SK-N-SH (cell line): ENCODE measurements at regions not wholly inside any gene's neighbourhood (a gene's known extent, or its start where the extent isn't known, plus 50 kb on each side); places are given as distances from the start of the nearest gene placed in this dataset.

ENCODE experiments used
- CTCF ChIA-PET: fragments of 300-600, 350-600 bp; formaldehyde crosslinking; extraction: SDS; loops from one replicate; lab custom pipeline; 2021; lab: Yijun Ruan, JAX
- POLR2A ChIA-PET: fragments of 350-600 bp; sonication (Branson Sonifier 250); formaldehyde crosslinking; extraction: SDS; loops from one replicate; lab custom pipeline; 2020; ENCODE audit warnings: antibody characterized with exemption, inconsistent platforms; lab: Yijun Ruan, JAX
- DNase-seq: peaks from one replicate; pipeline ENCODE4 v3.0.0; 2012
- H2AFZ ChIP-seq: fragments of 200-600 bp; sonication (generic); 2 replicates; pipeline ENCODE4 v1.8.1; 2016; ENCODE audit warnings: antibody characterized with exemption, mild to moderate bottlenecking, low read depth
- H3F3A ChIP-seq: fragments of 200-600 bp; sonication (generic); replicated peaks from 2 replicates; pipeline ENCODE3; 2016; ENCODE audit warnings: antibody characterized with exemption, mild to moderate bottlenecking; ENCODE audit not compliant: insufficient read depth
- H3K27ac ChIP-seq, 2 experiments: fragments of 200-500 bp in 1 of 2; fragments of 200-600 bp in 1 of 2; sonication (Bioruptor generic) in 1 of 2; sonication (generic), shearing (Covaris generic) in 1 of 2; 2 replicates each; pipeline versions ENCODE4 v1.5.1 to v1.6.1; 2014 to 2016; ENCODE audit warnings: low read depth in 2 of 2, inconsistent platforms in 1 of 2, low read length in 1 of 2, mild to moderate bottlenecking in 1 of 2, mixed read lengths in 1 of 2
- H3K27me3 ChIP-seq: fragments of 200-600 bp; sonication (generic), shearing (Covaris generic); 2 replicates; pipeline ENCODE4 v1.6.1; 2016; ENCODE audit warnings: mixed run types; ENCODE audit not compliant: insufficient read depth
- H3K36me3 ChIP-seq, 2 experiments: fragments of 200-500 bp in 1 of 2; fragments of 200-600 bp in 1 of 2; sonication (Bioruptor generic) in 1 of 2; sonication (generic) in 1 of 2; replicated peaks in 1 of 2; 2 replicates each; pipeline versions ENCODE3 to v1.5.1; 2014 to 2016; ENCODE audit warnings: low read length in 1 of 2, mild to moderate bottlenecking in 1 of 2; ENCODE audit not compliant: insufficient read depth in 2 of 2, control insufficient read depth in 1 of 2
- H3K4me1 ChIP-seq, 2 experiments: fragments of 200-500 bp in 1 of 2; fragments of 200-600 bp in 1 of 2; sonication (Bioruptor generic) in 1 of 2; sonication (generic), shearing (Covaris generic) in 1 of 2; 2 replicates each; pipeline versions ENCODE4 v1.5.1 to v1.6.1; 2014 to 2016; ENCODE audit warnings: low read depth in 1 of 2, low read length in 1 of 2, mixed run types in 1 of 2; ENCODE audit not compliant: insufficient read depth in 2 of 2, control insufficient read depth in 1 of 2
- H3K4me2 ChIP-seq: fragments of 200-600 bp; sonication (generic), shearing (Covaris generic); 2 replicates; pipeline ENCODE4 v1.6.1; 2017; ENCODE audit warnings: mixed run types
- H3K4me3 ChIP-seq, 2 experiments: fragments of 200-500 bp in 1 of 2; fragments of 200-600 bp in 1 of 2; sonication (Bioruptor generic) in 1 of 2; sonication (generic), shearing (Covaris generic) in 1 of 2; 2 replicates each; pipeline versions ENCODE4 v1.5.1 to v1.8.1; 2014 to 2016; ENCODE audit warnings: low read depth in 2 of 2, inconsistent platforms in 1 of 2, low read length in 1 of 2, mild to moderate bottlenecking in 1 of 2, mixed read lengths in 1 of 2, moderate library complexity in 1 of 2
- H3K79me2 ChIP-seq: fragments of 200-600 bp; sonication (generic); 2 replicates; pipeline ENCODE4 v1.8.1; 2017; ENCODE audit warnings: mild to moderate bottlenecking; ENCODE audit not compliant: insufficient read depth
- H3K9ac ChIP-seq: fragments of 200-600 bp; sonication (generic); 2 replicates; pipeline ENCODE4 v1.6.1; 2017; ENCODE audit warnings: mixed run types
- H3K9me2 ChIP-seq: fragments of 200-600 bp; sonication (generic); 2 replicates; pipeline ENCODE4 v1.6.1; 2017; ENCODE audit warnings: mixed run types
- H3K9me3 ChIP-seq: fragments of 200-600 bp; sonication (generic); 2 replicates; pipeline ENCODE4 v1.6.1; 2017; ENCODE audit warnings: mixed run types, mild to moderate bottlenecking, moderate library complexity
- H4K20me1 ChIP-seq: fragments of 200-600 bp; sonication (generic); 2 replicates; pipeline ENCODE4 v1.6.1; 2017; ENCODE audit warnings: mild to moderate bottlenecking, mixed run types; ENCODE audit not compliant: insufficient read depth
- CHD2 ChIP-seq: fragments of 150-350 bp; IDR thresholded peaks from 2 replicates; pipeline ENCODE4 v1.6.1; 2018; ENCODE audit warnings: low read length; ENCODE audit not compliant: partially characterized antibody
- CTCF ChIP-seq: fragments of 200-600 bp; sonication (generic); IDR thresholded peaks from 2 replicates; pipeline ENCODE4 v1.6.1; 2017; ENCODE audit warnings: antibody characterized with exemption, mild to moderate bottlenecking, moderate library complexity
- ELF1 ChIP-seq: IDR thresholded peaks from 2 replicates; pipeline ENCODE4 v1.4.0; 2012
- EP300 ChIP-seq, 2 experiments: IDR thresholded peaks; 2 replicates each; pipeline versions ENCODE4 v1.4.0 to v1.6.1; 2012; ENCODE audit warnings: borderline replicate concordance in 1 of 2, low read depth in 1 of 2, low read length in 1 of 2
- EZH2phosphoT487 ChIP-seq: fragments of 200-600 bp; sonication (generic); IDR thresholded peaks from 2 replicates; pipeline ENCODE4 v1.6.1; 2017; ENCODE audit warnings: low read depth, mixed run types, mild to moderate bottlenecking, antibody characterized with exemption, moderate library complexity, borderline replicate concordance
- FOXJ3 ChIP-seq: sonication (generic); formaldehyde crosslinking; IDR thresholded peaks from 2 replicates; pipeline ENCODE4 v1.5.1; 2020; ENCODE audit warnings: mild to moderate bottlenecking, missing genetic modification reagents
- GABPA ChIP-seq: IDR thresholded peaks from 2 replicates; pipeline ENCODE4 v1.4.0; 2012; ENCODE audit warnings: low read depth, mild to moderate bottlenecking
- GATA2 ChIP-seq: sonication (generic); formaldehyde crosslinking; IDR thresholded peaks from 2 replicates; pipeline ENCODE4 v1.5.0; 2020; ENCODE audit warnings: mild to moderate bottlenecking, missing genetic modification reagents
- MAX ChIP-seq: IDR thresholded peaks from 2 replicates; pipeline ENCODE4 v1.4.0; 2012; ENCODE audit warnings: low read depth
- MEF2A ChIP-seq: IDR thresholded peaks from 2 replicates; pipeline ENCODE4 v1.4.0; 2012; ENCODE audit warnings: low read depth, borderline replicate concordance
- NRF1 ChIP-seq: IDR thresholded peaks from 2 replicates; pipeline ENCODE4 v1.6.1; 2012; ENCODE audit warnings: low read depth, mild to moderate bottlenecking, low read length
- POLR2AphosphoS5 ChIP-seq: IDR thresholded peaks from 2 replicates; pipeline ENCODE4 v1.6.1; 2012; ENCODE audit warnings: low read depth, low read length
- RAD21 ChIP-seq: IDR thresholded peaks from 2 replicates; pipeline ENCODE4 v1.6.1; 2012; ENCODE audit warnings: mild to moderate bottlenecking, low read length
- SIN3A ChIP-seq: IDR thresholded peaks from 2 replicates; pipeline ENCODE4 v1.6.1; 2012; ENCODE audit warnings: low read depth, mild to moderate bottlenecking, low read length, moderate library complexity, borderline replicate concordance
- TAF1 ChIP-seq: IDR thresholded peaks from 2 replicates; pipeline ENCODE4 v1.6.1; 2012; ENCODE audit warnings: low read depth, mild to moderate bottlenecking, low read length, moderate library complexity, borderline replicate concordance
- TCF12 ChIP-seq: IDR thresholded peaks from 2 replicates; pipeline ENCODE4 v1.4.0; 2012
- USF1 ChIP-seq: IDR thresholded peaks from 2 replicates; pipeline ENCODE4 v1.4.0; 2012; ENCODE audit warnings: low read depth, borderline replicate concordance
- USF2 ChIP-seq: fragments of 150-350 bp; IDR thresholded peaks from 2 replicates; pipeline ENCODE4 v1.6.1; 2017; ENCODE audit warnings: antibody characterized with exemption, low read length, low read depth, borderline replicate concordance
- YY1 ChIP-seq: IDR thresholded peaks from 2 replicates; pipeline ENCODE4 v1.4.0; 2012; ENCODE audit warnings: low read depth, mild to moderate bottlenecking
- ZBTB33 ChIP-seq: IDR thresholded peaks from 2 replicates; pipeline ENCODE4 v1.4.0; 2012; ENCODE audit warnings: low read depth, borderline replicate concordance
- WGBS: methylation state at CpG from one replicate; pipeline ENCODE4 v1.1.6; 2017; ENCODE audit warnings: low lambda C conversion rate; 5-methylcytosine and 5-hydroxymethylcytosine counted together

- no peaks in the 10 kb centered on the region for H3K27me3 ChIP-seq
- no peak overlapping the region for H3K9ac ChIP-seq
- WGBS: 64% methylated on average over 3 of the region's 5 CpGs
- no peaks in the 10 kb centered on the region for H3K9me2 ChIP-seq
- H3K27ac ChIP-seq: no peak overlapping the region
- no peaks in the 10 kb centered on the region for H4K20me1 ChIP-seq
- DNase-seq: no peak
- H3F3A ChIP-seq: no peaks in the 10 kb centered on the region
- no peaks in the 10 kb centered on the region for H3K36me3 ChIP-seq
- H2AFZ ChIP-seq: no peak overlapping the region
- H3K4me2 ChIP-seq: no peak overlapping the region
- no peaks in the 10 kb centered on the region for H3K4me1 ChIP-seq
- H3K79me2 ChIP-seq: no peaks in the 10 kb centered on the region
- ChIA-PET CTCF (no interaction called here), POLR2A (no interaction called here)
- TF ChIP-seq POLR2AphosphoS5 (no peak), NRF1 (no peak), EP300 (IDR thresholded peaks at IDR 0.05; ENCODE audit: borderline replicate concordance in 1 of 2, low read depth in 1 of 2, low read length in 1 of 2) (no peak), EZH2phosphoT487 (no peak), CTCF (no peak), GATA2 (CRISPR knock-in tag) (no peak), MAX (no peak), GABPA (no peak), TAF1 (no peak)
- no peaks in the 10 kb centered on the region for H3K9me3 ChIP-seq
- no peak overlapping the region for H3K4me3 ChIP-seq
These were observed 77.7 kb upstream of the KLF13 start for GRCh38 chr15:31248951-31249350.

- Histone ChIP-seq H2AFZ (no peak overlapping the region), H3K9me3 (no peaks in the 10 kb centered on the region), H3K36me3 (no peaks in the 10 kb centered on the region), H3K79me2 (no peaks in the 10 kb centered on the region), H3K4me3 (no peak overlapping the region), H3K9me2 (no peaks in the 10 kb centered on the region), H3K27me3 (no peaks in the 10 kb centered on the region), H3F3A (no peaks in the 10 kb centered on the region), H3K4me2 (no peak overlapping the region), H3K9ac (no peak overlapping the region), H3K4me1 (no peaks in the 10 kb centered on the region), H4K20me1 (no peaks in the 10 kb centered on the region), H3K27ac (no peak overlapping the region)
- ChIA-PET CTCF (no interaction called here), POLR2A (no interaction called here)
- 77% methylated on average over 7 of the region's 9 CpGs for WGBS
- DNase-seq: no peak
- TF ChIP-seq EP300 (IDR thresholded peaks at IDR 0.05; ENCODE audit: borderline replicate concordance in 1 of 2, low read depth in 1 of 2, low read length in 1 of 2) (no peak), MAX (no peak), USF1 (no peak), USF2 (no peak), GABPA (no peak), RAD21 (no peak), ZBTB33 (no peak), EZH2phosphoT487 (no peak), TCF12 (no peak), MEF2A (no peak), CHD2 (no peak), ELF1 (no peak), SIN3A (no peak), FOXJ3 (CRISPR knock-in tag) (no peak), YY1 (no peak)
These were observed 76.6 kb upstream of the KLF13 start for GRCh38 chr15:31250033-31250432.
